ENCODE measurements at regions not wholly inside any gene's neighbourhood (a gene's known extent, or its start where the extent isn't known, plus 50 kb on each side); places are given as distances from the start of the nearest gene placed in this dataset.

DNA sequence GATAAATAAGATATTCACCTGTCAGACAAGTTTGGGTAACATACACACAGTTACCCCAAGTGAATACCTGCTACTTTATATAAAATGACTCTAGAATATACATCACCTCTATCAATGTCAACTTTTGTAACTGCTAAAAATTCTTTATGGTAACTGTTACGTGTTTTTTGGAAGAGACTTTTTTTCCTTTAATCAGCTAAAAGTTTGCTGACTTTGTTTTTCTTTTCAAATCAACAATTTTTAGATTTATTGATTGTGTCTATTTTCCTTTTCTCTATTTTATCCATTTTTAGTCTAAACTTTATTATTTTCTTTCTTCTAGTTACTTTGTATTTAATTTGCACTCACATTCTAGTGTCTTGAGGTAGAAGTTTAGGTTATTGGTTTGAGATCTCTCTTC is 1106.6 kb upstream of the LCORL start:
- Histone ChIP-seq H3F3A (replicated peaks; ENCODE audit: insufficient read depth) (peaks cover 2% of the 10 kb centered on the region), H3K36me3 (replicated peaks in 1 of 2; ENCODE audit: control insufficient read depth in 1 of 2, insufficient read depth in 2 of 2, low read length in 1 of 2) (no peaks in the 10 kb centered on the region), H3K9ac (no peak overlapping the region), H3K27me3 (ENCODE audit: insufficient read depth) (no peaks in the 10 kb centered on the region), H3K27ac (ENCODE audit: low read depth in 2 of 2, low read length in 1 of 2) (no peak overlapping the region), H3K4me1 (ENCODE audit: control insufficient read depth in 1 of 2, insufficient read depth in 2 of 2, low read depth in 1 of 2, low read length in 1 of 2) (0 out of 4 replicates have a peak, but pooled peaks cover 0 to 5% of the 10 kb centered on the region in 2 experiments), H3K9me3 (no peaks in the 10 kb centered on the region), H3K9me2 (no peaks in the 10 kb centered on the region), H3K4me3 (ENCODE audit: low read depth in 2 of 2, low read length in 1 of 2) (no peak overlapping the region), H3K4me2 (no peak overlapping the region), H2AFZ (ENCODE audit: low read depth) (no peak overlapping the region), H3K79me2 (ENCODE audit: insufficient read depth) (no peaks in the 10 kb centered on the region), H4K20me1 (ENCODE audit: insufficient read depth) (no peaks in the 10 kb centered on the region)
- ChIA-PET CTCF (no interaction called here), POLR2A (no interaction called here)
- TF ChIP-seq GABPA (IDR thresholded peaks at IDR 0.05; ENCODE audit: low read depth) (no peak), GATA2 (CRISPR knock-in tag; IDR thresholded peaks at IDR 0.05) (no peak), RAD21 (IDR thresholded peaks at IDR 0.05; ENCODE audit: low read length) (no peak), RCOR1 (IDR thresholded peaks at IDR 0.05; ENCODE audit: low read length) (no peak), SMC3 (IDR thresholded peaks at IDR 0.05; ENCODE audit: low read depth, low read length) (no peak), ELF1 (IDR thresholded peaks at IDR 0.05) (no peak), RXRA (IDR thresholded peaks at IDR 0.05; ENCODE audit: borderline replicate concordance, low read depth) (no peak), TAF1 (IDR thresholded peaks at IDR 0.05; ENCODE audit: borderline replicate concordance, low read depth, low read length) (no peak), TCF12 (IDR thresholded peaks at IDR 0.05) (no peak), FOSL2 (IDR thresholded peaks at IDR 0.05; ENCODE audit: borderline replicate concordance, low read depth) (no peak), TEAD4 (IDR thresholded peaks at IDR 0.05; ENCODE audit: borderline replicate concordance, insufficient read depth) (no peak), JUND (IDR thresholded peaks at IDR 0.05) (no peak), FOXJ3 (CRISPR knock-in tag; IDR thresholded peaks at IDR 0.05) (no peak), YY1 (IDR thresholded peaks at IDR 0.05; ENCODE audit: low read depth) (no peak), EZH2phosphoT487 (IDR thresholded peaks at IDR 0.05; ENCODE audit: borderline replicate concordance, low read depth) (no peak), NRF1 (IDR thresholded peaks at IDR 0.05; ENCODE audit: low read depth, low read length) (no peak)
- TF ChIP-seq, protein P1, sequence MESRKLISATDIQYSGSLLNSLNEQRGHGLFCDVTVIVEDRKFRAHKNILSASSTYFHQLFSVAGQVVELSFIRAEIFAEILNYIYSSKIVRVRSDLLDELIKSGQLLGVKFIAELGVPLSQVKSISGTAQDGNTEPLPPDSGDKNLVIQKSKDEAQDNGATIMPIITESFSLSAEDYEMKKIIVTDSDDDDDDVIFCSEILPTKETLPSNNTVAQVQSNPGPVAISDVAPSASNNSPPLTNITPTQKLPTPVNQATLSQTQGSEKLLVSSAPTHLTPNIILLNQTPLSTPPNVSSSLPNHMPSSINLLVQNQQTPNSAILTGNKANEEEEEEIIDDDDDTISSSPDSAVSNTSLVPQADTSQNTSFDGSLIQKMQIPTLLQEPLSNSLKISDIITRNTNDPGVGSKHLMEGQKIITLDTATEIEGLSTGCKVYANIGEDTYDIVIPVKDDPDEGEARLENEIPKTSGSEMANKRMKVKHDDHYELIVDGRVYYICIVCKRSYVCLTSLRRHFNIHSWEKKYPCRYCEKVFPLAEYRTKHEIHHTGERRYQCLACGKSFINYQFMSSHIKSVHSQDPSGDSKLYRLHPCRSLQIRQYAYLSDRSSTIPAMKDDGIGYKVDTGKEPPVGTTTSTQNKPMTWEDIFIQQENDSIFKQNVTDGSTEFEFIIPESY (IDR thresholded peaks at IDR 0.05; ENCODE audit: borderline replicate concordance, low read depth) = no peak
- TF ChIP-seq, protein P2, sequence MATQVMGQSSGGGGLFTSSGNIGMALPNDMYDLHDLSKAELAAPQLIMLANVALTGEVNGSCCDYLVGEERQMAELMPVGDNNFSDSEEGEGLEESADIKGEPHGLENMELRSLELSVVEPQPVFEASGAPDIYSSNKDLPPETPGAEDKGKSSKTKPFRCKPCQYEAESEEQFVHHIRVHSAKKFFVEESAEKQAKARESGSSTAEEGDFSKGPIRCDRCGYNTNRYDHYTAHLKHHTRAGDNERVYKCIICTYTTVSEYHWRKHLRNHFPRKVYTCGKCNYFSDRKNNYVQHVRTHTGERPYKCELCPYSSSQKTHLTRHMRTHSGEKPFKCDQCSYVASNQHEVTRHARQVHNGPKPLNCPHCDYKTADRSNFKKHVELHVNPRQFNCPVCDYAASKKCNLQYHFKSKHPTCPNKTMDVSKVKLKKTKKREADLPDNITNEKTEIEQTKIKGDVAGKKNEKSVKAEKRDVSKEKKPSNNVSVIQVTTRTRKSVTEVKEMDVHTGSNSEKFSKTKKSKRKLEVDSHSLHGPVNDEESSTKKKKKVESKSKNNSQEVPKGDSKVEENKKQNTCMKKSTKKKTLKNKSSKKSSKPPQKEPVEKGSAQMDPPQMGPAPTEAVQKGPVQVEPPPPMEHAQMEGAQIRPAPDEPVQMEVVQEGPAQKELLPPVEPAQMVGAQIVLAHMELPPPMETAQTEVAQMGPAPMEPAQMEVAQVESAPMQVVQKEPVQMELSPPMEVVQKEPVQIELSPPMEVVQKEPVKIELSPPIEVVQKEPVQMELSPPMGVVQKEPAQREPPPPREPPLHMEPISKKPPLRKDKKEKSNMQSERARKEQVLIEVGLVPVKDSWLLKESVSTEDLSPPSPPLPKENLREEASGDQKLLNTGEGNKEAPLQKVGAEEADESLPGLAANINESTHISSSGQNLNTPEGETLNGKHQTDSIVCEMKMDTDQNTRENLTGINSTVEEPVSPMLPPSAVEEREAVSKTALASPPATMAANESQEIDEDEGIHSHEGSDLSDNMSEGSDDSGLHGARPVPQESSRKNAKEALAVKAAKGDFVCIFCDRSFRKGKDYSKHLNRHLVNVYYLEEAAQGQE (IDR thresholded peaks at IDR 0.05; ENCODE audit: low read depth, low read length) = no peak
- TF ChIP-seq, protein P3, sequence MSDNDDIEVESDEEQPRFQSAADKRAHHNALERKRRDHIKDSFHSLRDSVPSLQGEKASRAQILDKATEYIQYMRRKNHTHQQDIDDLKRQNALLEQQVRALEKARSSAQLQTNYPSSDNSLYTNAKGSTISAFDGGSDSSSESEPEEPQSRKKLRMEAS (IDR thresholded peaks at IDR 0.05; ENCODE audit: low read depth) = no peak
- TF ChIP-seq, protein P4, sequence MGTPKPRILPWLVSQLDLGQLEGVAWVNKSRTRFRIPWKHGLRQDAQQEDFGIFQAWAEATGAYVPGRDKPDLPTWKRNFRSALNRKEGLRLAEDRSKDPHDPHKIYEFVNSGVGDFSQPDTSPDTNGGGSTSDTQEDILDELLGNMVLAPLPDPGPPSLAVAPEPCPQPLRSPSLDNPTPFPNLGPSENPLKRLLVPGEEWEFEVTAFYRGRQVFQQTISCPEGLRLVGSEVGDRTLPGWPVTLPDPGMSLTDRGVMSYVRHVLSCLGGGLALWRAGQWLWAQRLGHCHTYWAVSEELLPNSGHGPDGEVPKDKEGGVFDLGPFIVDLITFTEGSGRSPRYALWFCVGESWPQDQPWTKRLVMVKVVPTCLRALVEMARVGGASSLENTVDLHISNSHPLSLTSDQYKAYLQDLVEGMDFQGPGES (IDR thresholded peaks at IDR 0.05; ENCODE audit: low read depth, low read length) = no peak
- WGBS (ENCODE audit: low lambda C conversion rate) = 28% methylated on average over 1 of the region's 1 CpG
- no peak for DNase-seq

Measured in SK-N-SH (cell line).